Transverse colon (tissue), 4 donors: ENCODE measurements at regions not wholly inside any gene's neighbourhood (a gene's known extent, or its start where the extent isn't known, plus 50 kb on each side); places are given as distances from the start of the nearest gene placed in this dataset.
"Not testable (repeated sequence)": the region's sequence is repeated elsewhere in the genome, so short reads cannot be mapped to it uniquely, and the experiment has no call there.

Experiments
- DNase-seq: peaks from one replicate; pipeline ENCODE4 v3.0.0-alpha.2; 2019
- H3K27ac ChIP-seq, 4 donors: fragments of 200-600 bp; sonication (generic); 2 replicates each; pipeline ENCODE4 v1.5.1; 2016 to 2018; ENCODE audit warnings: inconsistent platforms in 4 of 4
- H3K27me3 ChIP-seq: fragments of 200-600 bp; sonication (generic); 2 replicates; pipeline ENCODE4 v1.5.1; 2017; ENCODE audit warnings: inconsistent platforms
- H3K36me3 ChIP-seq, 4 donors: fragments of 200-600 bp; sonication (generic); 2 replicates each; pipeline ENCODE4 v1.5.1; 2017 to 2019; ENCODE audit warnings: inconsistent platforms in 4 of 4
- H3K4me1 ChIP-seq, 4 donors: fragments of 200-600 bp; sonication (generic); 2 replicates each; pipeline ENCODE4 v1.5.1; 2017 to 2020; ENCODE audit warnings: inconsistent platforms in 4 of 4
- H3K4me3 ChIP-seq, 4 donors: fragments of 200-600 bp; sonication (generic); 1 replicate in 1 of 4; 2 replicates in 3 of 4; pipeline versions ENCODE4 v1.5.1 to v1.6.1; 2017 to 2019; ENCODE audit warnings: inconsistent platforms in 4 of 4
- H3K9me3 ChIP-seq, 2 donors: fragments of 200-600 bp; sonication (generic); 2 replicates each; pipeline ENCODE4 v1.5.1; 2017 to 2019; ENCODE audit warnings: inconsistent platforms in 2 of 2
- CTCF ChIP-seq, 5 experiments: fragments of 200-600 bp in 3 of 5; fragments of 450-650 bp in 2 of 5; sonication (generic) in 3 of 5; IDR thresholded peaks; 1 replicate in 2 of 5; 2 replicates in 3 of 5; pipeline ENCODE4 v1.5.1; 2016 to 2017; ENCODE audit warnings: antibody characterized with exemption in 5 of 5, inconsistent platforms in 3 of 5, mild to moderate bottlenecking in 2 of 5, moderate library complexity in 1 of 5
- EP300 ChIP-seq: sonication (generic); formaldehyde crosslinking; IDR thresholded peaks from one replicate; pipeline ENCODE4 v1.6.1; 2017; ENCODE audit warnings: antibody characterized with exemption, low read depth
- POLR2A ChIP-seq: fragments of 450-650 bp; IDR thresholded peaks from one replicate; pipeline ENCODE4 v1.6.1; 2016; ENCODE audit warnings: antibody characterized with exemption, mild to moderate bottlenecking, moderate library complexity
- POLR2AphosphoS5 ChIP-seq, 3 donors: sonication (generic); formaldehyde crosslinking; IDR thresholded peaks; one replicate each; pipeline ENCODE4 v1.6.1; 2016; ENCODE audit warnings: antibody characterized with exemption in 3 of 3
- WGBS, 2 donors: methylation state at CpG; one replicate each; pipeline ENCODE4 v1.1.5; 2018; ENCODE audit warnings: low coverage in 1 of 2; 5-methylcytosine and 5-hydroxymethylcytosine counted together
- in situ Hi-C, 4 donors: fragments of 200-750 bp; cut with MboI; loops; one replicate each; pipeline versions ENCODE4 v1.15.0 to v1.15.1; 2017; ENCODE audit warnings: low sequenced_read_pairs in 3 of 4, low pct_ligation_motif_present in 1 of 4, low pct_unique_long_range_greater_than_20kb in 1 of 4
- intact Hi-C: fragments of 100-400 bp; cut with DNase I; formaldehyde crosslinking; loops from one replicate; pipeline ENCODE4 v1.15.1; 2023; ENCODE audit warnings: low total_unique reads

DNA sequence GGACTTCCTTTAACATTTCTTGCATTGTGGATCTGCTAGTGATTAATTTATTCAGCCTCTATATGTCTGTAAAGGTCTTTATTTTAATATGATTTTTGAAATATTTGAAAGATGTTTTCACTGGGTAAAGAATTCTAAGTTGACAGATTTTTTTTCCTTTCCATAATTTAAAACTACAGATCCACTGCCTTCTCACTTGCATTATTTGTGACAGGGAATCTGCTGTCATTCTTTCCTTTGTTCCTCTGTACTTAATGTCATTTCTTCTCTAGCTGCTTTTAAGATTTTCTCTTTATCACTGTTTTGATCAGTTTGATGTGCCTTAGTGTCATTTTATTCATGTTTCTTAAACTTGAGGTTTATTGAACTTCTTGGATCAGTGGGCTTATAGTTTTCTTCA, 159.9 kb downstream of the CYB561 start:
- H3K36me3 ChIP-seq = no peaks in the 10 kb centered on the region
- in situ Hi-C loops (no loop called here), intact Hi-C loops (no loop called here)
- no peaks in the 10 kb centered on the region for H3K27me3 ChIP-seq
- no peak for TF ChIP-seq POLR2A
- TF ChIP-seq POLR2AphosphoS5 (IDR thresholded peaks at IDR 0.05) = no peak
- TF ChIP-seq CTCF (IDR thresholded peaks at IDR 0.05) = no peak
- no peak for TF ChIP-seq EP300
- no peak overlapping the region for H3K27ac ChIP-seq
- no peaks in the 10 kb centered on the region for H3K4me1 ChIP-seq
- peaks cover 10 to 14% of the 10 kb centered on the region in 2 donors for H3K9me3 ChIP-seq
- DNase-seq = no peak
- H3K4me3 ChIP-seq = no peak overlapping the region

DNA sequence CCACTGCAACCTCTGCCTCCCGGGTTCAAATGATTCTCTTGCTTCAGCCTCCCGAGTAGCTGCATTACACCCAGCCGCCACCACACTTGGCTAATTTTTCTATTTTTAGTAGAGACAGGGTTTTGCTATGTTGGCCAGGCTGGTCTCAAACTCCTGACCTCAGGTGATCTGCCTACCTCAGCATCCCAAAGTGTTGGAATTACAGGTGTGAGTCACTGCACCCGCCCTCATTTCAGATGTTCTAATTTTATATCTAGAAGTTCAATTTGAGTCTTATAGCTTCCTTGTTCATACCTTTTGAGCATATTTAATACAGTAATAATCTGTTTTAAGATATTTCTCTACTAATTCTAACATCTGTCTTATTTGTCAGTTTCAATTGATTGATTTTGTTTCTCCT, 159.1 kb downstream of the CYB561 start:
- DNase-seq, in situ Hi-C loops, H3K27me3 ChIP-seq, H3K4me3 ChIP-seq, H3K4me1 ChIP-seq, intact Hi-C loops, H3K36me3 ChIP-seq, H3K27ac ChIP-seq: not testable (repeated sequence)
- H3K9me3 ChIP-seq = peaks cover 10 to 14% of the 10 kb centered on the region in 2 donors
- 96 to 97% methylated on average over 4 of the region's 4 CpGs for WGBS, 2 donors

GRCh38 chr17:63289931-63290330, 156.2 kb downstream of the CYB561 start:
- H3K27ac ChIP-seq = no peak overlapping the region
- TF ChIP-seq POLR2AphosphoS5 (IDR thresholded peaks at IDR 0.05) = no peak
- no peak for TF ChIP-seq POLR2A
- TF ChIP-seq CTCF (IDR thresholded peaks at IDR 0.05) = no peak
- no peak for TF ChIP-seq EP300
- no peak overlapping the region for H3K4me3 ChIP-seq
- H3K4me1 ChIP-seq = no peaks in the 10 kb centered on the region
- 100% methylated on average over 1 of the region's 1 CpG; no CpG with 5 or more reads in 1 of the 2 donors for WGBS, 2 donors
- H3K36me3 ChIP-seq = no peaks in the 10 kb centered on the region
- H3K27me3 ChIP-seq = no peaks in the 10 kb centered on the region
- peaks cover 9 to 11% of the 10 kb centered on the region in 2 donors for H3K9me3 ChIP-seq
- in situ Hi-C loops (no loop called here), intact Hi-C loops (no loop called here)
- DNase-seq = no peak

DNA sequence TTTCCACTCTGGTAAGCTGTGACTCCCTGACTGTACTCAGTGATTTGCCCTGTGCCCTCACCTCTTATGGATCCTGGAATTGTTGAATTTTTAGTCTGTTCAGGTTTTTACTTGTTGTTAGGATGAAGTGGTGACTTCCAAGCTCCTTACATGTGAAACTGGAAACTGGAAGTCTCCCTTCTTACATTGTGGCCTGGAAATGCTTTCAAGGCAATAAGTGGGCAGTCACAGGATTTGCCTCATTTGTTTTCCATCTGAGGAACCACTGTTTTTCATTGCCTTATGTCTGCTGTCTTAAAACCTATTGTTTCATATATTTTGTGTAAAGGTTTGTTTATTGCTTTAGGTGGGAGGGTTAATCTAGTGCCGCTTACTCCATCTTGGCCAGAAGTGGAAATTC, 155.8 kb downstream of the CYB561 start:
- WGBS, 2 donors = 95 to 100% methylated on average over 1 of the region's 1 CpG
- no peak for DNase-seq
- H3K9me3 ChIP-seq = peaks cover 7 to 11% of the 10 kb centered on the region in 2 donors
- no peak overlapping the region for H3K27ac ChIP-seq
- no peaks in the 10 kb centered on the region for H3K4me1 ChIP-seq
- in situ Hi-C loops = no loop called here
- no peaks in the 10 kb centered on the region for H3K36me3 ChIP-seq
- no peaks in the 10 kb centered on the region for H3K27me3 ChIP-seq
- intact Hi-C loops = no loop called here
- H3K4me3 ChIP-seq = no peak overlapping the region
- TF ChIP-seq CTCF (IDR thresholded peaks at IDR 0.05) (no peak), POLR2A (no peak), EP300 (no peak), POLR2AphosphoS5 (IDR thresholded peaks at IDR 0.05) (no peak)

- Histone ChIP-seq H3K4me3 (no peak overlapping the region), H3K36me3 (no peaks in the 10 kb centered on the region), H3K9me3 (peaks cover 7 to 9% of the 10 kb centered on the region in 2 donors), H3K27ac (no peak overlapping the region), H3K4me1 (no peaks in the 10 kb centered on the region), H3K27me3 (no peaks in the 10 kb centered on the region)
- intact Hi-C loops = no loop called here
- TF ChIP-seq EP300 = no peak
- TF ChIP-seq POLR2AphosphoS5 (IDR thresholded peaks at IDR 0.05) = no peak
- TF ChIP-seq CTCF (IDR thresholded peaks at IDR 0.05) = no peak
- TF ChIP-seq POLR2A = no peak
- 56 to 58% methylated on average over 2 of the region's 2 CpGs for WGBS, 2 donors
- DNase-seq = no peak
- in situ Hi-C loops = no loop called here
Observed at GRCh38 chr17:63290784-63291183, 155.3 kb downstream of the CYB561 start.
